GM18861 (cell line): ENCODE measurements at regions not wholly inside any gene's neighbourhood (a gene's known extent, or its start where the extent isn't known, plus 50 kb on each side); places are given as distances from the start of the nearest gene placed in this dataset.

Source experiments
- ATAC-seq: cut with Tn5 transposase; IDR thresholded peaks from one replicate; pipeline ENCODE4 v1.9.1; 2021; ENCODE audit not compliant: unreplicated experiment

GRCh38 chr17:63125987-63126386 is 160.0 kb downstream of the TANC2 start:
- no peak for ATAC-seq

GRCh38 chr17:63126607-63127006 is 160.6 kb downstream of the TANC2 start:
- ATAC-seq, result no peak

GRCh38 chr17:63132459-63132911 is 166.4 kb downstream of the TANC2 start:
- no peak for ATAC-seq

- ATAC-seq, result no peak
Measured at GRCh38 chr17:63133491-63133890, 167.5 kb downstream of the TANC2 start.

GRCh38 chr17:63134867-63135266 is 168.8 kb downstream of the TANC2 start:
- ATAC-seq, result no peak

- no peak for ATAC-seq
Measured at GRCh38 chr17:63136369-63137012, 170.5 kb downstream of the TANC2 start.

- ATAC-seq, result no peak
Measured at GRCh38 chr17:63137163-63137562, 171.1 kb downstream of the TANC2 start.

GRCh38 chr17:63138713-63139112 is 172.7 kb downstream of the TANC2 start:
- no peak for ATAC-seq

GRCh38 chr17:63139356-63139755 is 173.3 kb downstream of the TANC2 start:
- no peak for ATAC-seq

GRCh38 chr17:63140255-63140654 is 174.2 kb downstream of the TANC2 start:
- no peak for ATAC-seq

GRCh38 chr17:63142836-63143235 is 176.8 kb downstream of the TANC2 start:
- ATAC-seq, result no peak

GRCh38 chr17:63150490-63150889 is 184.5 kb downstream of the TANC2 start:
- ATAC-seq, result no peak

GRCh38 chr17:63150994-63151464 is 185.0 kb downstream of the TANC2 start:
- no peak for ATAC-seq

GRCh38 chr17:63151941-63152523 is 186.0 kb downstream of the TANC2 start:
- ATAC-seq, result no peak

GRCh38 chr17:63153488-63153887 is 187.5 kb downstream of the TANC2 start:
- ATAC-seq, result no peak

- ATAC-seq, result no peak
Measured at GRCh38 chr17:63154586-63155244, 188.7 kb downstream of the TANC2 start.

GRCh38 chr17:63156986-63157385 is 191.0 kb downstream of the TANC2 start:
- ATAC-seq, result no peak

- no peak for ATAC-seq
Measured at GRCh38 chr17:63162406-63163157, 196.5 kb downstream of the TANC2 start.

GRCh38 chr17:63163158-63163520 is 197.1 kb downstream of the TANC2 start:
- ATAC-seq, result no peak

GRCh38 chr17:63165400-63165799 is 199.4 kb downstream of the TANC2 start:
- no peak for ATAC-seq

- no peak for ATAC-seq
Measured at GRCh38 chr17:63170795-63171194, 204.8 kb downstream of the TANC2 start.
